Activated T-cell treated with anti-CD3 and anti-CD28 coated beads, Interleukin-2, amount 50 U/mL, for 72 hours (primary cell): ENCODE measurements at regions not wholly inside any gene's neighbourhood (a gene's known extent, or its start where the extent isn't known, plus 50 kb on each side); places are given as distances from the start of the nearest gene placed in this dataset.

Source experiments
- ATAC-seq, 2 donors: fragments of 150-1000 bp; cut with Tn5 transposase; replicated peaks in 1 of 2; 2 replicates each; pipeline ENCODE4 v1.10.0; 2021; ENCODE audit warnings: moderate library complexity in 2 of 2, mild to moderate bottlenecking in 1 of 2
- DNase-seq, 2 donors: peaks; one replicate each; pipeline ENCODE4 v3.0.0; 2021 to 2022; ENCODE audit warnings: mixed read lengths in 1 of 2
- H3K27ac Mint-ChIP-seq: one replicate; pipeline ENCODE4 v1.8.0; 2022; ENCODE audit warnings: mild to moderate bottlenecking, moderate library complexity, mixed read lengths
- H3K27me3 Mint-ChIP-seq: one replicate; pipeline ENCODE4 v1.8.0; 2022; ENCODE audit warnings: low read depth, mixed read lengths
- H3K36me3 Mint-ChIP-seq, 2 donors: one replicate each; pipeline ENCODE4 v1.8.0; 2022; ENCODE audit warnings: mixed read lengths in 2 of 2, mild to moderate bottlenecking in 1 of 2; ENCODE audit not compliant: insufficient read depth in 2 of 2
- H3K4me1 Mint-ChIP-seq: one replicate; pipeline ENCODE4 v1.8.0; 2022; ENCODE audit warnings: low read depth, mixed read lengths
- H3K4me3 Mint-ChIP-seq, 2 donors: one replicate each; pipeline ENCODE4 v1.8.0; 2022; ENCODE audit warnings: mild to moderate bottlenecking in 2 of 2, mixed read lengths in 2 of 2, moderate library complexity in 2 of 2
- H3K9me3 Mint-ChIP-seq, 2 donors: one replicate each; pipeline ENCODE4 v1.8.0; 2022; ENCODE audit warnings: mixed read lengths in 2 of 2

DNA sequence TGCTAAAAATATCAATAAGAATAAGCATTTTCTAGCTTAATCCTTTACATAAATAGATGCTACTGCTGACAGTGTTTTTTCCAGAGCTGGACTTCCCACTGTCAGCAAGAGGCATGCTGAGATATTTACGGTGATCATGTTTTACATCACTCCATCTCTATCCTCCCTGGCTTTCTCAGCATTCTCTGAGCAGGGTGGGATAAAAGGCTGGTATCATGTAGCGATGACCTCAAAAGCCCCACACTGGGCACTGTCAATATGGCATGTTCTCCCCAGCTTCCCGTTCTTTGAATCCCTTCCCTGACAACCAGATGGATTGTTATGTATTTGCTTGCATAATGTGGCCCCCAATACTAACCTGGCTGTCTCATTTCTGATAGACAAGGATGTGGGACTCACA, 83.2 kb upstream of the EPHA4 start:
- H3K4me3 Mint-ChIP-seq, result no peak overlapping the region
- H3K4me1 Mint-ChIP-seq, result no peaks in the 10 kb centered on the region
- peaks cover 0 to 2% of the 10 kb centered on the region in 2 donors for H3K9me3 Mint-ChIP-seq
- no peak for DNase-seq
- H3K36me3 Mint-ChIP-seq, result no peaks in the 10 kb centered on the region
- no peak overlapping the region for H3K27ac Mint-ChIP-seq
- ATAC-seq, result no peak
- peaks cover 15% of the 10 kb centered on the region for H3K27me3 Mint-ChIP-seq

- no peak overlapping the region for H3K27ac Mint-ChIP-seq
- no peak for DNase-seq
- peaks cover 27% of the 10 kb centered on the region for H3K27me3 Mint-ChIP-seq
- no peaks in the 10 kb centered on the region for H3K9me3 Mint-ChIP-seq
- H3K4me1 Mint-ChIP-seq, result no peaks in the 10 kb centered on the region
- H3K4me3 Mint-ChIP-seq, result no peak overlapping the region
- no peaks in the 10 kb centered on the region for H3K36me3 Mint-ChIP-seq
- no peak for ATAC-seq
Observed at GRCh38 chr2:221653182-221653581, 81.1 kb upstream of the EPHA4 start.

DNA sequence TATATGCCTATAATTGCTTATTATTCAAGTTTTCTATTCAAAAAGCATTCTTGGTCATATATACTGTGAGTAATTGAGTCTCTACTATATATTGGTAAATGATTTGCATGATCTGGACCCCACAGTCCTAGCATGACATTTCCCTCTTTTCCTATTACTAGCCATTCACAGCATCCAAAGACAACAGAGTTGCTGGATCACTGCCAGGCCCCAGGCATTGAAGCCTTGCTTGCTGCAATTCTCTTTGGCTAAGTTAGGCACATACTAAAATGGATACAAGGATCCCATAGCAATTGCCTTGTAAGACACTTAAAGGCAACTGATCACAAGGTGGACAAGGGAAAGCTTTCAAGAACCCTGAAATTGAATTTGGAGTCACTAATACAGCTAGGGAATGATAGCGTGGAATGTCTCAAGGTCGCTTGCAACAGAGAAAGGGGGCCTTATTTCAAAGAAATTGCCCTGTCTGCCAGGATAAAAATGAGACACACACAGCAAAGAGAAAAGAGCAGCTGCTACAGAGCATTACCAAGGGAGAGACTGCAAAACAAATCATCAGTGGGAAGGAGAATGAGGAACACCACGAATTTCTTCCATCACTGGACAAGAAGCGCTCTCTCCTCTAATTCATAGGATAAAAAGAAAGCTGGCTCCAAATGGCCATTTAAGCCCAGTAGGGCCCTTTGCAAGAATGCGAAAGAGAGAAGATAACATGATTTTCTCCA, 77.1 kb upstream of the EPHA4 start:
- Mint-ChIP-seq H3K27me3 (peaks cover 18% of the 10 kb centered on the region), H3K27ac (no peak overlapping the region), H3K36me3 (peaks cover 0 to 1% of the 10 kb centered on the region in 2 donors), H3K4me1 (no peaks in the 10 kb centered on the region), H3K4me3 (no peak overlapping the region), H3K9me3 (peaks cover 1 to 4% of the 10 kb centered on the region in 2 donors)
- DNase-seq (no peak), ATAC-seq (no peak)

DNA sequence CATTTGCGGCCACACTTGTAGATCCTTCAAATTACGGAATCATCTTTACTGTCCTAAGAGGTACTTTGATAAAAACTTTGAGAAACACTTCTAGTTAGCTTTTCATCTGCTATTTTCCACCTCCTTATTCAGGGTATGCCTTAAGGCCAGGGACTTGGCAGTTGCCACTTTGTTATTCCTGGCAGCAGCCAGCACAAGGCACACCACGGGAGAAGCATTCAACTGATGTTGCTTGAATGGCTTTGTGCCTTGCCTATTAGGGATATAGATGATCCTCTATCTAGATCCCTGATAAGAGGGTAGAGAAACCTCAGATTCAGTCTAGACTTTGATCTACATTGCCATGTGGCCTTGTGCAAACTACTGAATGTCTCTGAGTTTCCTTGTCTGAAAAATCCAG, 70.3 kb upstream of the EPHA4 start:
- DNase-seq (no peak), ATAC-seq (no peak)
- Mint-ChIP-seq H3K36me3 (peaks cover 3 to 8% of the 10 kb centered on the region in 2 donors), H3K9me3 (peaks cover 9 to 11% of the 10 kb centered on the region in 2 donors), H3K4me1 (peaks cover 11% of the 10 kb centered on the region), H3K27me3 (peaks cover 13% of the 10 kb centered on the region), H3K4me3 (no peak overlapping the region), H3K27ac (no peak overlapping the region)

DNA sequence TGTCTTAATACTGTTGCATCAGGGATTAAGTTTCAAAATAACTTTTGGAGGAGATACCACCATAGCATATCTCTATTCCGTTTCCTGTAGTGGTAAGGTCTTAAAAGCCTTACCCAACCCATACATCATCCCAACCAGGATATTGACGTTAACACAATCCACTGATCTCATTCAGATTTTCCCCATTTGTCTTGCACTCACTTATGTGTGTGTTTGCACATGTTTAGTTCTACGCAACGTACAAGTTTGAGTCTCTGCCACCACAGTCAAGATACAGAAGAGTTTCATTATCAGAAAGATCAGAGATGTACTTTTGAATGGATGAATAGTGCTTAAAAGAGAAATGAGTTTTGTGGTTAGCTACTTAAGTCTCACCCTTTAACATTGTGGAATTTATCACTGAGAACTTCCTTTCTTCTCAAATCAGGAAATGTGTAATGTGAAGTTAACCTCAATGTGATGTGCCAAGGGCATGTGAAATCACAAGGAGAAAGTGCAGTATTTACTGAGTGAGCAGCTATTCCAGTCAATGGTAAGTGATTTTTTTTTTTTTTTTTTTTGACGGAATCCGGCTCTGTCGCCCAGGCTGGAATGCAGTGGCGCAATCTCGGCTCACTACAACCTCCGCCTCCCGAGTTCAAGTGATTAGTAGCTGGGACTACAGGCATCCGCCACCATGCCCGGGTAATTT, 69.2 kb upstream of the EPHA4 start:
- Mint-ChIP-seq H3K36me3 (peaks cover 3 to 8% of the 10 kb centered on the region in 2 donors), H3K27ac (peak overlapping the region; percentile 14), H3K27me3 (peaks cover 13% of the 10 kb centered on the region), H3K9me3 (peaks cover 9 to 11% of the 10 kb centered on the region in 2 donors), H3K4me3 (no peak overlapping the region), H3K4me1 (peaks cover 11% of the 10 kb centered on the region)
- DNase-seq (peak; percentile 2 to 5), ATAC-seq (peak; percentile 91 to 92)

- Mint-ChIP-seq H3K4me1 (peaks cover 11% of the 10 kb centered on the region), H3K9me3 (peaks cover 9 to 11% of the 10 kb centered on the region in 2 donors), H3K4me3 (no peak overlapping the region), H3K27ac (peak overlapping the region; percentile 14), H3K27me3 (peaks cover 13% of the 10 kb centered on the region), H3K36me3 (peaks cover 3 to 8% of the 10 kb centered on the region in 2 donors)
- ATAC-seq (no peak), DNase-seq (no peak)
Observed at GRCh38 chr2:221640686-221641085, 68.6 kb upstream of the EPHA4 start.

DNA sequence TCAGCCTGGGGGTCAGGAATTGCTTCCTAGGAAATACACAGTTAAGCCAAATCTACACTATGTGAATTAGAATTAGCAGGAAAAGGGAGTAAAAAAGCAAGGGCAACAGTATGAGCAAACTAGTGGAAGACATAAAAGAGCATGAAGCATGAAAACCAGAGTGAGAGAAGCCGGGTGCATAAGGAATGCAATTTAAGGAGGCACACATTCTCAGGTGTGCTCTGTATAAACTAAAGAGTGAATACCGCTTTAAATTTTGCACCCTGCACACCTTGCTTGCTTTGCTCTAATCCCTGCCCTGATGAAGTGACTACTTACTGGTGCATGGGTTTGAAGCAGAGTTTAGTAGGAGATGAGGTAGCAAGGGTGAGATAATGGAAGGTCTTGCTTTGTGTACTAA, 65.7 kb upstream of the EPHA4 start:
- Mint-ChIP-seq H3K36me3 (peaks cover 2 to 6% of the 10 kb centered on the region in 2 donors), H3K27ac (no peak overlapping the region), H3K4me3 (no peak overlapping the region)

DNA sequence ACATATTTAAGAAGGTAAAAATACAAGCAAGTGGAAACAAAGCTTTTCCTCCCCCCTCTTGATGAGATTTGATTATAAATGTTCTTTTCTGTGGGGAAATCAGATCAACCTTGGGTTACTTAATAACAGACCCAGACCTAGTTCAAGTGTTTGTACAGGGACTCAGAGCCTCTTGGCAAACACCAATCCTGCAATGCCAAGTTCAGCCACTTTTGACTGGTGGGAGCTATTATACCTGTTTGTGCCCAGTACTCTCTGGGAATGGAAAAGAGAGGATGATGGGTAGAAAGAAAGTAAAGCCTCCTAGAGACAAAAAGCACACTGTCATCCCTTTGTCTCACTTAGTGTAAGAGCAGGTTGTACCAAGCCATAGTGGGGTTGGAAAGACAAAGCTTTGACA, 63.8 kb upstream of the EPHA4 start:
- Mint-ChIP-seq H3K4me1 (peaks cover 4% of the 10 kb centered on the region), H3K9me3 (peaks cover 4 to 7% of the 10 kb centered on the region in 2 donors), H3K27ac (no peak overlapping the region), H3K36me3 (peaks cover 0 to 2% of the 10 kb centered on the region in 2 donors), H3K27me3 (peaks cover 13% of the 10 kb centered on the region), H3K4me3 (no peak overlapping the region)
- no peak for DNase-seq
- ATAC-seq, result no peak

More for the DNA sequence above, 65.7 kb upstream of the EPHA4 start:
- peaks cover 7 to 10% of the 10 kb centered on the region in 2 donors for H3K9me3 Mint-ChIP-seq
- H3K27me3 Mint-ChIP-seq, result peaks cover 13% of the 10 kb centered on the region
- DNase-seq (no peak), ATAC-seq (no peak)
- H3K4me1 Mint-ChIP-seq, result peaks cover 11% of the 10 kb centered on the region

DNA sequence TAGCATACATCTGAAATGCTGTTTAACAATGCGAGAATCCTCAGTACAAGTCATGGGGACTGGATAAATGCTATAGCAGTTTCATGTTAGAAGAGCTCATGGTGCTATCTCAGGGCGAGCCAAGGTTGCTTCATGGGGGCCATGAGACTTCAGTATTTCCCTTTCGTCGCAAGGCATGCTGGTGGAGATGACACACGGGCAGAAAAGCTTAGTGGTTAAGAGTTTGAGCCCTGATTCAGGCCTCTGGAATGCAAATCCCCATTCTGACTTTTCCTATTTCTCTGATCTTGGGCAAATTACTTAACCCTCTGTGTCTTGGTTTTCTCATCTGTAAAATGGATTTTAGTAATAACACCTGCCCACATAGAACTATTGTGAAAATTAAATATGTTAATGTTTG, 57.4 kb upstream of the EPHA4 start:
- ATAC-seq (no peak), DNase-seq (no peak)
- Mint-ChIP-seq H3K4me3 (no peak overlapping the region), H3K27ac (no peak overlapping the region), H3K27me3 (no peaks in the 10 kb centered on the region), H3K9me3 (no peaks in the 10 kb centered on the region), H3K4me1 (no peaks in the 10 kb centered on the region), H3K36me3 (no peaks in the 10 kb centered on the region)

- Mint-ChIP-seq H3K9me3 (no peaks in the 10 kb centered on the region), H3K4me1 (no peaks in the 10 kb centered on the region), H3K36me3 (no peaks in the 10 kb centered on the region), H3K4me3 (no peak overlapping the region), H3K27me3 (peaks cover 8% of the 10 kb centered on the region), H3K27ac (no peak overlapping the region)
- DNase-seq, result no peak
- no peak for ATAC-seq
Observed at GRCh38 chr2:221624475-221624874, 52.4 kb upstream of the EPHA4 start.
